OCI-LY3 (cell line): ENCODE measurements at regions not wholly inside any gene's neighbourhood (a gene's known extent, or its start where the extent isn't known, plus 50 kb on each side); places are given as distances from the start of the nearest gene placed in this dataset.
"Not testable (repeated sequence)": the region's sequence is repeated elsewhere in the genome, so short reads cannot be mapped to it uniquely, and the experiment has no call there.

Source experiments
- CTCF ChIP-seq: fragments of 200-600, 300-600 bp; sonication (generic); IDR thresholded peaks from 2 replicates; pipeline ENCODE4 v1.5.1; 2014; ENCODE audit warnings: antibody characterized with exemption, low read length, low read depth
- EZH2phosphoT487 ChIP-seq: fragments of 200-600 bp; shearing (Covaris generic); IDR thresholded peaks from 2 replicates; pipeline ENCODE4 v1.6.1; 2018; ENCODE audit warnings: antibody characterized with exemption, mixed run types, low read depth

- not testable (repeated sequence) for TF ChIP-seq CTCF, EZH2phosphoT487
These were observed 479.3 kb upstream of the EDIL3 start for GRCh38 chr5:84863936-84864335.
